ENCODE measurements at regions not wholly inside any gene's neighbourhood (a gene's known extent, or its start where the extent isn't known, plus 50 kb on each side); places are given as distances from the start of the nearest gene placed in this dataset.

GRCh38 chr3:117699058-117699457, 989.5 kb downstream of the TUSC7 start:
- no peaks in the 10 kb centered on the region for H3K9me3 Mint-ChIP-seq

More at GRCh38 chr3:117699058-117699457, 989.5 kb downstream of the TUSC7 start:
- no peak overlapping the region for H3K4me3 ChIP-seq
- ATAC-seq (no peak), DNase-seq (ENCODE audit: low spot score) (no peak)
- no peaks in the 10 kb centered on the region; the same call in 1 of the 2 replicates for H4K20me1 ChIP-seq (replicated peaks; ENCODE audit: insufficient read depth)
- H3K4me1 Mint-ChIP-seq = peaks cover 15% of the 10 kb centered on the region
- H3K27ac ChIP-seq (ENCODE audit: low read depth) = no peak overlapping the region
- no peak overlapping the region for H3K27ac Mint-ChIP-seq
- H3K36me3 Mint-ChIP-seq (ENCODE audit: low read depth) = no peaks in the 10 kb centered on the region
- H3K27me3 ChIP-seq (ENCODE audit: insufficient read depth) = no peaks in the 10 kb centered on the region
- H3K4me3 Mint-ChIP-seq = no peak overlapping the region
- H2AFZ ChIP-seq = no peak overlapping the region
- H3K36me3 ChIP-seq (ENCODE audit: insufficient read depth) = no peaks in the 10 kb centered on the region
- H3K9me2 ChIP-seq (ENCODE audit: insufficient read depth) = peaks cover 10% of the 10 kb centered on the region; the same call in 1 of the 2 replicates
- TF ChIP-seq CREB1 (CRISPR knock-in tag; IDR thresholded peaks at IDR 0.05; ENCODE audit: low read depth) = no peak
- no peak for TF ChIP-seq CTCF (conservative IDR thresholded peaks at IDR 0.05; ENCODE audit: low read depth in 2 of 2)
- no peak for TF ChIP-seq ZNF462 (CRISPR knock-in tag; IDR thresholded peaks at IDR 0.05)
- TF ChIP-seq POLR2AphosphoS5 (IDR thresholded peaks at IDR 0.05; ENCODE audit: low read depth) = no peak
- TF ChIP-seq NANOG (IDR thresholded peaks at IDR 0.05; ENCODE audit: borderline replicate concordance) = no peak
- H3K4me2 ChIP-seq = no peak overlapping the region
- 0 out of 2 replicates have a peak, but pooled peaks cover 5% of the 10 kb centered on the region for H3K4me1 ChIP-seq (ENCODE audit: insufficient read depth)
- H3K79me2 ChIP-seq (replicated peaks; ENCODE audit: insufficient read depth) = no peaks in the 10 kb centered on the region
- no peaks in the 10 kb centered on the region for H3K27me3 Mint-ChIP-seq (ENCODE audit: insufficient read depth, low read depth, poor library complexity)
- no peaks in the 10 kb centered on the region for H3F3A ChIP-seq (replicated peaks; ENCODE audit: low read depth)

All from GM23338 (cell line).